WTC11 (cell line): ENCODE measurements at regions not wholly inside any gene's neighbourhood (a gene's known extent, or its start where the extent isn't known, plus 50 kb on each side); places are given as distances from the start of the nearest gene placed in this dataset.
"Not testable (repeated sequence)": the region's sequence is repeated elsewhere in the genome, so short reads cannot be mapped to it uniquely, and the experiment has no call there.

Source experiments
- ELF4 ChIP-seq: sonication (generic); formaldehyde crosslinking; IDR thresholded peaks from 2 replicates; pipeline ENCODE4 v1.8.1; 2022; ENCODE audit warnings: low read depth, mild to moderate bottlenecking, moderate library complexity, missing genetic modification reagents
- ETV6 ChIP-seq: sonication (generic); formaldehyde crosslinking; IDR thresholded peaks from 2 replicates; pipeline ENCODE4 v1.8.1; 2022; ENCODE audit warnings: mild to moderate bottlenecking, missing genetic modification reagents
- GABPB1 ChIP-seq: sonication (generic); formaldehyde crosslinking; IDR thresholded peaks from 2 replicates; pipeline ENCODE4 v1.8.1; 2023; ENCODE audit warnings: mild to moderate bottlenecking, missing genetic modification reagents
- SMAD4 ChIP-seq: sonication (generic); formaldehyde crosslinking; IDR thresholded peaks from 2 replicates; pipeline ENCODE4 v1.8.0; 2022; ENCODE audit warnings: mild to moderate bottlenecking, missing genetic modification reagents
- TCF7 ChIP-seq: sonication (generic); formaldehyde crosslinking; IDR thresholded peaks from 2 replicates; pipeline ENCODE4 v1.8.0; 2022; ENCODE audit warnings: mild to moderate bottlenecking, low read depth, missing genetic modification reagents, moderate library complexity
- ZNF263 ChIP-seq: sonication (generic); formaldehyde crosslinking; IDR thresholded peaks from 2 replicates; pipeline ENCODE4 v1.8.1; 2022; ENCODE audit warnings: low read depth, mild to moderate bottlenecking, moderate library complexity, missing genetic modification reagents
- ZNF396 ChIP-seq: fragments of 250-450 bp; sonication (Bioruptor Pico); IDR thresholded peaks from 2 replicates; pipeline ENCODE4 v1.8.0; 2021; ENCODE audit warnings: mild to moderate bottlenecking, moderate library complexity, borderline replicate concordance
- TF ChIP-seq, protein P1 (sequence below): fragments of 200-600 bp; IDR thresholded peaks from 2 replicates; pipeline ENCODE4 v1.8.0; 2022; ENCODE audit warnings: antibody characterized with exemption
- TF ChIP-seq, protein P2 (sequence below): sonication (generic); formaldehyde crosslinking; IDR thresholded peaks from 2 replicates; pipeline ENCODE4 v1.8.1; 2023; ENCODE audit warnings: mild to moderate bottlenecking, missing genetic modification reagents, borderline replicate concordance
- TF ChIP-seq, protein P3 (sequence below): sonication (generic); formaldehyde crosslinking; IDR thresholded peaks from 2 replicates; pipeline ENCODE4 v1.8.1; 2022; ENCODE audit warnings: mild to moderate bottlenecking, missing genetic modification reagents, moderate library complexity, borderline replicate concordance
- TF ChIP-seq, protein P4 (sequence below): sonication (generic); formaldehyde crosslinking; IDR thresholded peaks from 2 replicates; pipeline ENCODE4 v1.8.0; 2022; ENCODE audit warnings: mild to moderate bottlenecking, missing genetic modification reagents
- TF ChIP-seq, protein P5 (sequence below): sonication (generic); formaldehyde crosslinking; IDR thresholded peaks from 2 replicates; pipeline ENCODE4 v1.8.1; 2023; ENCODE audit warnings: mild to moderate bottlenecking, missing genetic modification reagents, moderate library complexity

DNA sequence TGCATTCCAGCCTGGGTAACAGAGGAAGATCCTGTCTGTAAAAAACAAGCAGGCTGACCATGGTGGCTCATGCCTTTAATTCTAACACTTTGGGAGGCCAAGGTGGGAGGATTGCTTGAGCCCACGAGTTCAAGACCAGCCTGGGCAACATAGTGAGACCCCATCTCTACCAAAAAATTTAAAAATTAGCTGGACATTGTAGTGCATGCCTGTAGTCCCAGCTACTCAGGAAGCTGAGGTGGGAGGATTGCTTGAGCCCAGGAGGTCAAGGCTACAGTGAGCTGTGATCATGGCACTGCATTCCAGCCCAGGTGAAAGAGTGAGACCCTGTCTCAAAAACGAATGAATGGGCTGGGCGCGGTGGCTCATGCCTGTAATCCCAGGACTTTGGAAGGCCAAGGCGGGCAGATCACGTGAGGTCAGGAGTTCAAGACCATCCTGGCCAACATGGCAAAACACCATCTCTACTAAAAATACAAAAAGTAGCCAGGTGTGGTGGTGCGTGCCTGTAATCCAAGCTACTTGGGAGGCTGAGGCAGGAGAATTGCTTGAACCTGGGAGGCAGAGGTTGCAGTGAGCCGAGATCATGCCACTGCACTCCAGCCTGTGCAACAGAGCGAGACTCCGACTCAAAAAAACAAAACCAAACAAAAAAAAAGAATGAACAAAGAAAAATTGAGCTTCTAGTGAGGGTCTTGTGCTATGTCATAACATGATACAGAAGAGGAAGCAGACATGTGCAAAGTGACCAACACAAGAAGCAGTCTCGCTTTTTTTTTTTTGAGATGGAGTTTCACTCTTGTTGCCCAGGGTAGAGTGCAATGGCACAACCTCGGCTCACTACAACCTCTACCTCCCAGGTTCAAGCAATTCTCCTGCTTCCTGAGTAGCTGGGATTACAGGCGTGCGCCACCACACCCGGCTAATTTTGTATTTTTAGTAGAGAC is 54.1 kb upstream of the NCOA3 start:
- TF ChIP-seq, protein P1, sequence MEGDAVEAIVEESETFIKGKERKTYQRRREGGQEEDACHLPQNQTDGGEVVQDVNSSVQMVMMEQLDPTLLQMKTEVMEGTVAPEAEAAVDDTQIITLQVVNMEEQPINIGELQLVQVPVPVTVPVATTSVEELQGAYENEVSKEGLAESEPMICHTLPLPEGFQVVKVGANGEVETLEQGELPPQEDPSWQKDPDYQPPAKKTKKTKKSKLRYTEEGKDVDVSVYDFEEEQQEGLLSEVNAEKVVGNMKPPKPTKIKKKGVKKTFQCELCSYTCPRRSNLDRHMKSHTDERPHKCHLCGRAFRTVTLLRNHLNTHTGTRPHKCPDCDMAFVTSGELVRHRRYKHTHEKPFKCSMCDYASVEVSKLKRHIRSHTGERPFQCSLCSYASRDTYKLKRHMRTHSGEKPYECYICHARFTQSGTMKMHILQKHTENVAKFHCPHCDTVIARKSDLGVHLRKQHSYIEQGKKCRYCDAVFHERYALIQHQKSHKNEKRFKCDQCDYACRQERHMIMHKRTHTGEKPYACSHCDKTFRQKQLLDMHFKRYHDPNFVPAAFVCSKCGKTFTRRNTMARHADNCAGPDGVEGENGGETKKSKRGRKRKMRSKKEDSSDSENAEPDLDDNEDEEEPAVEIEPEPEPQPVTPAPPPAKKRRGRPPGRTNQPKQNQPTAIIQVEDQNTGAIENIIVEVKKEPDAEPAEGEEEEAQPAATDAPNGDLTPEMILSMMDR: not testable (repeated sequence)
- TF ChIP-seq ELF4 (CRISPR knock-in tag); SMAD4; TCF7 (CRISPR knock-in tag); ETV6 (CRISPR knock-in tag); ZNF263 (CRISPR knock-in tag); ZNF396; GABPB1 (CRISPR knock-in tag): not testable (repeated sequence)
- TF ChIP-seq, protein P2, sequence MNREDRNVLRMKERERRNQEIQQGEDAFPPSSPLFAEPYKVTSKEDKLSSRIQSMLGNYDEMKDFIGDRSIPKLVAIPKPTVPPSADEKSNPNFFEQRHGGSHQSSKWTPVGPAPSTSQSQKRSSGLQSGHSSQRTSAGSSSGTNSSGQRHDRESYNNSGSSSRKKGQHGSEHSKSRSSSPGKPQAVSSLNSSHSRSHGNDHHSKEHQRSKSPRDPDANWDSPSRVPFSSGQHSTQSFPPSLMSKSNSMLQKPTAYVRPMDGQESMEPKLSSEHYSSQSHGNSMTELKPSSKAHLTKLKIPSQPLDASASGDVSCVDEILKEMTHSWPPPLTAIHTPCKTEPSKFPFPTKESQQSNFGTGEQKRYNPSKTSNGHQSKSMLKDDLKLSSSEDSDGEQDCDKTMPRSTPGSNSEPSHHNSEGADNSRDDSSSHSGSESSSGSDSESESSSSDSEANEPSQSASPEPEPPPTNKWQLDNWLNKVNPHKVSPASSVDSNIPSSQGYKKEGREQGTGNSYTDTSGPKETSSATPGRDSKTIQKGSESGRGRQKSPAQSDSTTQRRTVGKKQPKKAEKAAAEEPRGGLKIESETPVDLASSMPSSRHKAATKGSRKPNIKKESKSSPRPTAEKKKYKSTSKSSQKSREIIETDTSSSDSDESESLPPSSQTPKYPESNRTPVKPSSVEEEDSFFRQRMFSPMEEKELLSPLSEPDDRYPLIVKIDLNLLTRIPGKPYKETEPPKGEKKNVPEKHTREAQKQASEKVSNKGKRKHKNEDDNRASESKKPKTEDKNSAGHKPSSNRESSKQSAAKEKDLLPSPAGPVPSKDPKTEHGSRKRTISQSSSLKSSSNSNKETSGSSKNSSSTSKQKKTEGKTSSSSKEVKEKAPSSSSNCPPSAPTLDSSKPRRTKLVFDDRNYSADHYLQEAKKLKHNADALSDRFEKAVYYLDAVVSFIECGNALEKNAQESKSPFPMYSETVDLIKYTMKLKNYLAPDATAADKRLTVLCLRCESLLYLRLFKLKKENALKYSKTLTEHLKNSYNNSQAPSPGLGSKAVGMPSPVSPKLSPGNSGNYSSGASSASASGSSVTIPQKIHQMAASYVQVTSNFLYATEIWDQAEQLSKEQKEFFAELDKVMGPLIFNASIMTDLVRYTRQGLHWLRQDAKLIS (CRISPR knock-in tag): not testable (repeated sequence)
- TF ChIP-seq, protein P3, sequence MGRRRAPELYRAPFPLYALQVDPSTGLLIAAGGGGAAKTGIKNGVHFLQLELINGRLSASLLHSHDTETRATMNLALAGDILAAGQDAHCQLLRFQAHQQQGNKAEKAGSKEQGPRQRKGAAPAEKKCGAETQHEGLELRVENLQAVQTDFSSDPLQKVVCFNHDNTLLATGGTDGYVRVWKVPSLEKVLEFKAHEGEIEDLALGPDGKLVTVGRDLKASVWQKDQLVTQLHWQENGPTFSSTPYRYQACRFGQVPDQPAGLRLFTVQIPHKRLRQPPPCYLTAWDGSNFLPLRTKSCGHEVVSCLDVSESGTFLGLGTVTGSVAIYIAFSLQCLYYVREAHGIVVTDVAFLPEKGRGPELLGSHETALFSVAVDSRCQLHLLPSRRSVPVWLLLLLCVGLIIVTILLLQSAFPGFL (CRISPR knock-in tag): not testable (repeated sequence)
- TF ChIP-seq, protein P4, sequence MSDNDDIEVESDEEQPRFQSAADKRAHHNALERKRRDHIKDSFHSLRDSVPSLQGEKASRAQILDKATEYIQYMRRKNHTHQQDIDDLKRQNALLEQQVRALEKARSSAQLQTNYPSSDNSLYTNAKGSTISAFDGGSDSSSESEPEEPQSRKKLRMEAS: not testable (repeated sequence)
- TF ChIP-seq, protein P5, sequence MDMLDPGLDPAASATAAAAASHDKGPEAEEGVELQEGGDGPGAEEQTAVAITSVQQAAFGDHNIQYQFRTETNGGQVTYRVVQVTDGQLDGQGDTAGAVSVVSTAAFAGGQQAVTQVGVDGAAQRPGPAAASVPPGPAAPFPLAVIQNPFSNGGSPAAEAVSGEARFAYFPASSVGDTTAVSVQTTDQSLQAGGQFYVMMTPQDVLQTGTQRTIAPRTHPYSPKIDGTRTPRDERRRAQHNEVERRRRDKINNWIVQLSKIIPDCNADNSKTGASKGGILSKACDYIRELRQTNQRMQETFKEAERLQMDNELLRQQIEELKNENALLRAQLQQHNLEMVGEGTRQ (CRISPR knock-in tag): not testable (repeated sequence)
